HG02981 (cell line): ENCODE measurements at regions not wholly inside any gene's neighbourhood (a gene's known extent, or its start where the extent isn't known, plus 50 kb on each side); places are given as distances from the start of the nearest gene placed in this dataset.

Experiments used
- ATAC-seq: cut with Tn5 transposase; IDR thresholded peaks from one replicate; pipeline ENCODE4 v1.9.1; 2021; ENCODE audit warnings: mild to moderate bottlenecking, moderate library complexity; ENCODE audit not compliant: unreplicated experiment

DNA sequence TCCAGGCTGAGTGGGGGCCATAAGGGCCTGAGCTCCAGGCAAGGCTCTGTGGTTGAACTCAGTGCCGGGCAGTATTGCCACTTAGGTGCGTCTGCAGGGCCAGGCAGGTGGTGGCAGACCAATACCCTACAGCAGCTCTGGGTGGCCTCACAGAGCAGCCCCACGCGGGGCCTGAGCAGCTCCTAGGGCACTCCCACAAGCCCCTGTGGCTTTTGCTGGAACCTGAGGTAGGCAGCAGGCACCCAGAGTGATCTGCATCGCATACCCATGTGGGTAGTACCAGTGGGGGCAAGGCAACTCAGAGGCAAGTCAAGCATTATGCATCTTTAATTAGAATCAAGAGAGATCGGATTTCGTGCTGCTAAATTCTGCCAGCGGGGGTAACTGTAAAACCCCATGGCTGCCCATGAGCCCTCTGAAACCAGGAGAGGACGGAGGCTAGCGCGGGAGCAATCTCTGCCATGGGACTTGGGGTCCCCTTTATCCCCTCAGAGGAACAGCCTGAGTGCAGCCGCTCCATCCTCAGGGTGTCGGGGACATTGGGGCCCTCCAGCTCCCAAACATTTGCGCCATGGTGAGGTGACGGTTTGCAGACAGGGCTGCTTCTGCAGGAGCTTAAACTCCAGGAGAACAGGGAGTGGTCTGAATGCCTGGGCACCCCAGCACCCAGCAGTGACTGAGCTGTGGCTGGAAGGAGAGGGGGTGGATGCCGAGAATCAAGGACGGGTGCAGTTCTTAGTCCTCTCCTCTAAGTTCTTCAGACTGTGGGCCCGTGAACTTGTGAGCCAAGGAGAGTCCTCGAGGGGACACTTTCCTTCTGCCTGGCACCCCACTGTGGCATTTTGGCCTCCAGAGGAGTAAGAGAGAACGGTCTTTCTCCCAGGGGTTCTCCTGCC lies 62.4 kb upstream of the PCSK6 start:
- ATAC-seq, result no peak

DNA sequence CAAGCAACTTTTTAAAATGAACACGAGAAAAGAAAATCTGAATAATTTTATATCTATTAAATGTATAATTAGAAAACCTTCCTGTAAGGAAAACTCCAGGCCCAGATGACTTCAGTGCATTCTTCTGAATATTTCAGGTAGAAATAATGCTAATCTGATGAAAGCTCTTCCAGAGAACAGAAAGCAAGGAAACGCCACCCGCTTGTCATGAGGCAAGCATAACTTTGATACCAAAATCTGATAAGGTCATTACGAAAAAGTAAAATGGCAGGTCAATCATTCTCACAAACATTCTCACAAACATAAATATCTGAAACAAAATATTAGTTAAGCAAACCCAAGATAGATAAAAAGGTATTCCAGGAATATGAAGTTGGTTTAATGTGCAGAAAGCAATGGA lies 60.6 kb upstream of the PCSK6 start:
- ATAC-seq, result no peak

DNA sequence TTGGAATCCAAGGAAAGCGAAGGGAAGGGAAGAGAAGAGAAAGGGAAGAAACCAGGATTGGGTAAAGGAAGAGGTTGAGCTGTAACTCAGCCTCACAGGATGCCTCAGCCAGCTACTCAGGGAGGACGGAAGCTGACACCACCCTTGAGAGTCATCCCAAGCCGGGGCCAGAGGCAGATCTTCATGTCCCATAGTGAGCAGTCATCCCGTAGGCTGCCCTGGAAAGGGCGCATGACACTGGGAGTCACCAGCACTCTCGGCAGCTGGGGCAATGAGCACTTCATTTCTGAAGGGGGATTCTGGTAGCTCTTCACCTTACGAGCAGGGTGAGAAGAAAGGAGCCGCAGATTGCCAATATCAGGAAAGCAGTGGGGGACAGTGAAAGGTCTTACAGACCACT lies 60.1 kb upstream of the PCSK6 start:
- ATAC-seq, result no peak

DNA sequence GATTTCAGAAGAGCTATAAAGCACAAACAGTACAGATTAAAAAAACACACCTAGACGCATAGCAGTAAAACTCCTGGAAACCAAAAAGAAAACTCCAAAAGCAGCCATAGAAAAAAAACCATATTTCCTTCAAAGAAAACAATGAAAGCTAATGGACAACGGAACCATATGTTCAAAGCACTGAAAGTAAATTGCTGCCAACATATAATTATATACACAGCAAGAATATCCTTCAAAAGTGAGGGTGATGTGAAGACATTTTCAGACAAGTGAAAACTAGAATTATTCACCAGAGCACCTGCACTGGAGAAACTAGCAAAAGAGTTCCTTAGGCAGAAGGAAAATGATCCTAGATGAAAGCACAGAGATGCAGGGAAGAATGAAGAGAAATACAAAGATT lies 58.2 kb upstream of the PCSK6 start:
- ATAC-seq, result no peak

DNA sequence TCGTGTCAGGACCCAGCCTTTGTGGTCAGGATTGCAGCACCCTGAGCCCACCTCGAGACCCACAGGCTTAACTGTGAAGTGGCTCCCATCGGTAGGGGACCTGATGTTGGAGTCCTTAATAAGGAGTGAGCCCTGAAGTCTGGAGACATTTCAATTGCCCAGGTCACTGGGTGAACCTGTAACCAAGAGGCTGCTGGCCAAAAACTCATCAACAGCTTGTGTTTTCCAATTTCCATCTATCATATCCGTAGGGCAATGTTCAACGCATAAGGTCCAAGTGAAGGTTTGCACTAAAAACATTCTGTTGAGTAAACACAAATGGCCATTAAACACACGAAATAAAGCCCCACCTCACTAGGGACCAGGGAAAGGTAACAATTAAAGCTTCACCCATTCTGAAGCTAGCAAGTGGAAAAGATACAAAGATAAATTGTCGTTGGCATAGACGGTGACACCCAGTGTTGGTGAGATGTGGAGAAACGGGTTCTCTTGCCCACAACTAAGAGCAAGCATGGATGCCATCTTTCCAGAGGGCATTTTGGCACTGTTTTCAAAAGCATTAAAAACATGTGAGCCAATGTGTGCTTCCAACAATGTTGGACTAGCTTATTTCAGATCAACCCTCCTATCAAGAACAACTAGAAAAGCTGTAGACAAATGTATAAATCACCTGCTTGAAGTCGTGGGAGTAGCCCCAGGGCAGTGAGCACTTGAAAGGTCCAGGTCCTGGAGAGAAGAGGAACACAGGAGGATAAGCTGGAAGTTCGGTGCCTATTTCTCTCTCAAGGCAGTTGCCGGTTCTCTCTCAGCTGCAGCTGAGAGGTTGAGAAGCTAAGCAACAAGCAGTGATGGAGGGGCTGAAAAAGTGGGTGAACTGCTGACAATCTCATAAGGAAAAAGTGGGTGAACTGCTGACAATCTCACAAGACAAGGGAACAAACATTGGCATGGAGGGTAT lies 56.3 kb upstream of the PCSK6 start:
- ATAC-seq, result no peak

DNA sequence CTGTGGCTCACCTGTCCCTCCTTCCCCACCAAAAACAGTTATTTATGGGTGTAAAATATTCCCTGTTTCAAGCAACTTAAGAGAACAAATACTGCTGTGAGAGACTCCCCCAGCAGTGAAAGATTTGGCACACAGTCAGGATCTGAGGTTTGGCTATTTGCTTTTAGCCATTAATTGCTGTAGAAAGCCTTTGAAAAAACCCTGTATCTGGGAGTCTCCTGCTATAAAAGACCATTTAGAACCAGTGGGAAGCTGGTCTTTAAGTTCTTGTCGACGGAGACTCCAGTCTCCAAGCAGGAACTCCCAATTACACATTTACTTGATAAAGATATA lies 55.1 kb upstream of the PCSK6 start:
- ATAC-seq, result no peak

DNA sequence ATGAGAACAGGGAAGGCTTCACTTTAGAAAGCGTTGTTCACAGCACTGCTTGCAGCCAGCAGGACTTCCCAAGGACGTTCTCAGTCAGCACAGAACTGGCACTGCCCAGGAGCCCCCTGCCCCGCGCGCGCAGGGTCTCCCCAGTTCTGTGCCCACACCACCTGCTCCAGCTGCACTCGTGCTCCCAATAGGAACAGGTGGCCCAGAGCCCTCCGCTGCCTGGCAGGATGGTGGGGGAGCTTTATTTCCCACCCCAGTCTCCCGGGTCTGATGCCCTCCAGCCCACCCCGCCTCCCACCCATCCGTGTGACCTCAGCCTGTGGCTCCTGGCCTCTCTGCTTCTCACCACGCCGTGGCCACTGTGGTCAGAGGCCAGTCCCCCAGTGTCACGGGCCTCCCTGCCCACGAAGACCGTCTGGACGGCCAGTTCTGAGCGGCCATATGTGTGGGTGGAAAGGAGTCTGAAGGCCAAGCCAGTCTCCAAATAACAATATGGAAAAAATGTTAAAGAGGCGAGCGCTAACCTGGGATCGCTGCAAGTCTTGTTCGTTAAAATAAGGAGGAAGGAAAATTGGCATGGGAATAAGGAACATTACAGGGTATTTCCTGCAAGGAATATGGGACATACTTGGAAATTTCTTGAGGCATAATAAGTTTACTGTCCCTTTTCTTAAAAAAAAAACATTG lies 54.6 kb upstream of the PCSK6 start:
- no peak for ATAC-seq

DNA sequence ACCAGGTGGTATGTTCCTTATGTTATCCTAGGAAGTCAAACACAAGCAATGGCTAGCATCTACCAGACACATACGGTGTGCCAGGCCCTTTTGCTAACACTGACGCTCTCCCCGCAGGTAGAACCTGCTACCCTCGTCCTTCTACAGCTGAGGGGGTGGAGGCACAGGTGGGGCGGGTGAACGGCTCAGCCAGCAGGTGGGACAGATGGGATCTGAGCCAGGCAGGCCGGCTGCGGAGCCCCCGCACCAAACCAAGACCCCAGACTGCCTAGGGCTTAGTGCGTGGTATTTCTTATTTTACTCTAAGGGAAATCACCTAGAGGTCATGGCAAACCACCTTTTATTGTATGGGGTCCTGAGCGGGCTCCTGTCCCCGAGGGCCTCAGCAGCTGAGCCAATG lies 53.9 kb upstream of the PCSK6 start:
- ATAC-seq, result no peak

DNA sequence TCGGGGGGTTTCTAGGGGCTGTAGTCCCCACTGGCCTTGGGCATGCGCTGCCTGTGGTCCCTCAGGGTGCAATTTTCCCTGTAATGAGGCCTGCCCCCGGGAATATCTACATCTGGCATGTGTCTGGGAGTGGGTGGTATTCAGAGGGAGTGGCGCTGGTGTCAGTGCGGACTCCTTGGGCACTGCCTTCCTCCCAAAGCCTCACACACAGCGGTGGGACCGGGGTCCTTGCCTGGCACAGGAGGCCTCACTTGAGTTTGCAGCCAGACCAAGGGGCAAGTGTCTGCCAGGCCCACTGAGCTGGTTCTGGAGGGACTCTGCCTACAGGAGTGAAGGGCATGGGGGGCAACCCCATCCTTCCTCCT lies 53.5 kb upstream of the PCSK6 start:
- ATAC-seq, result no peak

DNA sequence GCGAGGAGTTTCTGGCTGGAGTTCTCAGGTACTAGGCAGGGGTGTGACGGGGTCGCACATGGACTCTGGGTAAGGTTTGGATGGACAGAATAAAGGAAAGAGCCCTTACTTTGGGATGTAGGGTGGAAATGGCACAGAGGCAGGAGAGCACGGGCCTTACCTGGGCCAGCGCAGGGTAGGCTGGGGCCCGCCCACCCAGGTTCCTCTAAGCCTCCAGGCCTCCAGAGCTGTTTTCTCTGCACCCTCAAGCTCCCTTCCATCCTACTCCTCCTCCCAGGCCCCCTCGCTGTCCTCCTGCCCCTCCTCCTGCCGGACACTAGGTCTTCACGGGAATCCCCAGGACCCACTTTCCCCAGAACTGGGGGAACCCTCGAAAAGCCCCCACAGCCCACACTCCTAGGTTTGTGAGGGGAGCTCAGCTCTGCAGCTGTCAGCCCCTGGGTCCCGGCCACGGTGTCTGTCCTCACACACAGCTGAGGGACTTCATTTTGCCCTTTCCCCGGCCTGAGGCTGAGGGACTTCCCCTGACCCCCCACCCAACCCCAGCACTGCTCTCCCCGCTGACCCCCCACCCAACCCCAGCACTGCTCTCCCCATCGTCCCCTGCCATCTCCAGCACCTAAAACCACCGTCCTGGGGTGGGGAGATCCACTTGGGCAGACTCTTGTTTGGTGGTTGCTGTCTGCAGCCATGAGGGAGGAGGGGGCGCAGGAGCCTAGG lies 53.0 kb upstream of the PCSK6 start:
- ATAC-seq, result no peak

DNA sequence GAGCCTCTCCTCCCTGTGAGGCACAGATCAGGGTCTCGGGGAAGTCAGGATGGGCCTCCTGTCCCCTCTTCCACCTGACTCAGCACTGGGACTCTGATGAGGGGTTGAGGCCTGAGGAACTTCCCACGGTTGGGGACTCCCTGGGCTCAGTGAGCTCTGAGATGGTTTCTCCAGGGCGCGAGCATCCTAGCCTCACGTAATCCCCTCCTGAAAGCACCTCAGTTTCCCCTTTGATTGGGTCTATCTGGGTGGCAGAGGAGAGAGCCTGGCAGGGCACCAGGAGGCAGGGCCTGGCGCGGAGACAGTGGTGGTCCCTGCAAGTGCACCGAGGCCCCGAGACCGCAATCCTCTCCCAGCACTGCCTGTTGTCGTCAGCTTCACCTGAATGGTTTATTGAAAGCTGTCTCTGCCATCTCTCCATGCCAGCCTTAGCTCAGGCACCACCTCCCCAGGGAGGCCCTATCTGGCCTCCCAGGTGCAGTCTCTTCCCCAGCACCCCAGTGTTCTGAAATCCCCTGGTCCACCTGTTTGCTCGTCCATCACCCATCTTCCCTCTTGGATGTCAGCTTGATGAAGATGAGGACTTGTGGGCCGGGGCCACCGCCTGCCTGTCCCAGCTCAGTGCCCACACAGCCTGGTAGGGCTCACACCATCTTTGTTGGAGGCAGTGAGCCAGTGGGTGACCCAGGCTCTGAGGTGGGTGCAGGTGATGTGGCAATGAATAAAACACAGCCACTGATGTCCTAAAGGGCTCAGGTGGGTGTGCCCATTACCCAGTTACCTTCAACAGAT lies 52.2 kb upstream of the PCSK6 start:
- no peak for ATAC-seq

DNA sequence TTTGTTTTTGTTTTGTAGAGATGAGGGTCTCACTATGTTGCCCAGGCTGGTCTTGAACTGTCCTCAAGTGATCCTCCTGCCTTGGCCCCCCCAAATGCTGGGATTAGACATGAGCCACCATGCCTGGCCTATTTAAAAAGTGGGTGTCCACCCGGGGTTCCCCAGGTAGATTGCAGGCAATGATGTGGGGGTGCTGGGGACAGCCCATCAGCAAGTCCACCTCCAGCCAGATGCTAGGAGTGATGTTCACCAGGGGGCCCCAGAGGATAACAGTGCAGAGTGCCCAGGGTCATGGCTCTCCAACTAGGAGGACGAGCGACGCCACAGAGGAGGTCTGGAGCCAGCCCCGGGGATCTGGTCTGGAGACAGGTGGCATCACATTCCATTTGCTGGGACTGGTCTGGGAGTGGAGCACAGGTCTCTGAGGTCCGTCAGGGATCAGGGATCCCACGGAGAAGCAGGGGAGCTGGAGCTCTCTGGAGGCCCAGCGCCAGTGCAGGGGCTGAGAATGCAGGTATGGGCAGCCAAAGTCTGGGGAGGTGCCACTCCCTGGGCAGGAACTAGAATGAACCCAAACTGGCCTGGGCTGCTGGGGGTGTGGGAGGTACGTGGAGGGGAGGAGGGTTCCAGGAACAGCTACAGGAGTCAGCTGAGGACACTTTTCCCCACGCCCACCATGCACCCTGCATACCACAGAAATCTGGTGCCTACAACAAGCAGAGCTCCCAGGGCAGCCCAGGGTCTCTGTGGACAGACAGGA lies 51.2 kb upstream of the PCSK6 start:
- ATAC-seq, result no peak

DNA sequence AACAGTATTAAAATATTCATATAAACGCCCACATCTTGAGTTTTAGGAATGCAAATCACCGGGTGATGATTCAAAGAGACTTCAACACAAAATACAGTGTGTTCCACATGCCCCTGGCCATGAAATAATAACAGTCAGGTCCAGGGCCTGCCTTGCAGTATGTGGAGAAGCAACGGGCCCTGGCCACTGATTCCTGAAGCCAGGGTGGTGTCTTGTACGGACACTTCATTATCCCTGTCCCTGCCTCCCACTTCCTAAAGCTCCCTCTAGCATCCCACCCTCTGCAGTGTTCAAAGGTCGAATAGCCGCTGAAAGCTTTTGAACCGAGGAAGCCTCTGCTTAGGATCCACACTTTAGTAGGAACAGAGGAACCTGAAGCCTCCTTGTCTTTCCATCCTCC lies 50.4 kb upstream of the PCSK6 start:
- no peak for ATAC-seq

DNA sequence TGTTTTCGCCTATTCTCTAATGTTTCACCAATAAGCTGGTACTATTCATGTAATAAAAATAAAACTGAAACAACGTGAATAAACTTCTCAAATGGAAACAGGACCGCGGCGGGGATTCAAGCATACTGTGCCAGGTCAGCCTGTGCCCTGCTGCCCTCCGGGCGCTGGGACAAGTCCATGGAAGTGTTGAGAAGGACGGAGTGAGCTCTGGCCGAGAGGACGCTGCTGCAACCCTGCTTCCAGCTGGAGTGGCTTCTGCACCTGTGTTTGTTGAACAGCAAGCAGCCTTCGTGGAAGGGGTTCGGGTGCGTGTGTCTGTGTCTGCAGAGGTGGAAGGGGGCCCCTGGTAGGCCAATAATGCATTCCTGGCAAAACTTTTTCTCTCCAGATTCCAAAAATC lies 50.0 kb upstream of the PCSK6 start:
- no peak for ATAC-seq
